OCI-LY3 (cell line): ENCODE measurements at regions not wholly inside any gene's neighbourhood (a gene's known extent, or its start where the extent isn't known, plus 50 kb on each side); places are given as distances from the start of the nearest gene placed in this dataset.

Experiments
- H2AFZ ChIP-seq: fragments of 200-600, 300-600 bp; shearing (Covaris generic); 2 replicates; pipeline ENCODE4 v1.6.0; 2014; ENCODE audit warnings: antibody characterized with exemption, low read depth, low read length
- H3K27ac ChIP-seq: fragments of 200-600, 300-600 bp; sonication (generic); 2 replicates; pipeline ENCODE4 v1.5.1; 2014; ENCODE audit warnings: mild to moderate bottlenecking, low read length, moderate library complexity, mixed read lengths
- H3K27me3 ChIP-seq: fragments of 200-600, 300-600 bp; sonication (generic); 2 replicates; pipeline ENCODE4 v1.6.1; 2014; ENCODE audit warnings: low read depth, low read length, mixed read lengths
- H3K36me3 ChIP-seq: fragments of 200-600, 300-600 bp; sonication (generic); replicated peaks from 2 replicates; pipeline ENCODE3; 2014; ENCODE audit warnings: low read depth, low read length, mixed read lengths
- H3K4me1 ChIP-seq: fragments of 300-600, 200-600 bp; sonication (generic); 2 replicates; pipeline ENCODE4 v1.6.1; 2014; ENCODE audit warnings: low read length, mixed read lengths
- H3K4me2 ChIP-seq: fragments of 200-600, 300-600 bp; sonication (generic); 2 replicates; pipeline ENCODE4 v1.6.1; 2014; ENCODE audit warnings: low read length, mixed read lengths
- H3K4me3 ChIP-seq: fragments of 300-600, 200-600 bp; sonication (generic); 2 replicates; pipeline ENCODE4 v1.5.1; 2014; ENCODE audit warnings: antibody characterized with exemption, mild to moderate bottlenecking, low read length, moderate library complexity
- H3K79me2 ChIP-seq: fragments of 300-600, 200-600 bp; shearing (Covaris generic); 2 replicates; pipeline ENCODE4 v1.6.1; 2014; ENCODE audit warnings: mild to moderate bottlenecking, low read length, mixed read lengths
- H3K9ac ChIP-seq: fragments of 300-600, 200-600 bp; shearing (Covaris generic); 2 replicates; pipeline ENCODE4 v1.6.0; 2014; ENCODE audit warnings: mild to moderate bottlenecking, low read length, moderate library complexity
- H3K9me3 ChIP-seq: fragments of 200-600, 300-600 bp; shearing (Covaris generic); 2 replicates; pipeline ENCODE4 v1.6.1; 2014; ENCODE audit warnings: low read length, mixed read lengths; ENCODE audit not compliant: insufficient read depth
- H4K20me1 ChIP-seq: fragments of 200-600, 300-600 bp; sonication (generic); 2 replicates; pipeline ENCODE4 v1.6.1; 2016; ENCODE audit warnings: low read length, mixed read lengths; ENCODE audit not compliant: insufficient read depth
- CTCF ChIP-seq: fragments of 200-600, 300-600 bp; sonication (generic); IDR thresholded peaks from 2 replicates; pipeline ENCODE4 v1.5.1; 2014; ENCODE audit warnings: antibody characterized with exemption, low read length, low read depth
- EZH2phosphoT487 ChIP-seq: fragments of 200-600 bp; shearing (Covaris generic); IDR thresholded peaks from 2 replicates; pipeline ENCODE4 v1.6.1; 2018; ENCODE audit warnings: antibody characterized with exemption, mixed run types, low read depth

GRCh38 chr6:14822679-14823078, 423.2 kb upstream of the JARID2 start:
- no peaks in the 10 kb centered on the region for H3K36me3 ChIP-seq
- no peaks in the 10 kb centered on the region for H4K20me1 ChIP-seq
- no peaks in the 10 kb centered on the region for H3K79me2 ChIP-seq
- H3K4me1 ChIP-seq, result peaks cover 7% of the 10 kb centered on the region
- TF ChIP-seq CTCF (no peak), EZH2phosphoT487 (no peak)
- H3K9me3 ChIP-seq, result no peaks in the 10 kb centered on the region
- peaks cover 4% of the 10 kb centered on the region; the same call in 1 of the 2 replicates for H3K27me3 ChIP-seq
- H3K4me2 ChIP-seq, result no peak overlapping the region
- H2AFZ ChIP-seq, result no peak overlapping the region
- no peak overlapping the region for H3K4me3 ChIP-seq
- no peak overlapping the region for H3K27ac ChIP-seq
- no peak overlapping the region for H3K9ac ChIP-seq

- no peak overlapping the region for H3K4me2 ChIP-seq
- peaks cover 4% of the 10 kb centered on the region; the same call in 1 of the 2 replicates for H3K27me3 ChIP-seq
- no peak overlapping the region for H3K27ac ChIP-seq
- H3K4me1 ChIP-seq, result peaks cover 7% of the 10 kb centered on the region
- H3K9ac ChIP-seq, result no peak overlapping the region
- no peaks in the 10 kb centered on the region for H3K36me3 ChIP-seq
- TF ChIP-seq CTCF, result no peak
- no peak for TF ChIP-seq EZH2phosphoT487
- no peak overlapping the region for H2AFZ ChIP-seq
- H3K4me3 ChIP-seq, result no peak overlapping the region
- H4K20me1 ChIP-seq, result no peaks in the 10 kb centered on the region
- H3K79me2 ChIP-seq, result no peaks in the 10 kb centered on the region
- no peaks in the 10 kb centered on the region for H3K9me3 ChIP-seq
Observed at GRCh38 chr6:14824060-14824459, 421.8 kb upstream of the JARID2 start.

- Histone ChIP-seq H3K27me3 (peaks cover 4% of the 10 kb centered on the region; the same call in 1 of the 2 replicates), H3K4me3 (no peak overlapping the region), H2AFZ (no peak overlapping the region), H3K36me3 (no peaks in the 10 kb centered on the region), H3K9ac (no peak overlapping the region), H3K27ac (no peak overlapping the region), H4K20me1 (no peaks in the 10 kb centered on the region), H3K4me2 (no peak overlapping the region), H3K9me3 (no peaks in the 10 kb centered on the region), H3K4me1 (peaks cover 7% of the 10 kb centered on the region), H3K79me2 (no peaks in the 10 kb centered on the region)
- TF ChIP-seq CTCF (no peak), EZH2phosphoT487 (no peak)
Observed at GRCh38 chr6:14824484-14825275, 421.2 kb upstream of the JARID2 start.

GRCh38 chr6:14826456-14826855, 419.4 kb upstream of the JARID2 start:
- Histone ChIP-seq H4K20me1 (no peaks in the 10 kb centered on the region), H3K36me3 (no peaks in the 10 kb centered on the region), H3K4me1 (no peaks in the 10 kb centered on the region), H3K27me3 (peaks cover 4% of the 10 kb centered on the region; the same call in 1 of the 2 replicates), H2AFZ (no peak overlapping the region), H3K9ac (no peak overlapping the region), H3K9me3 (no peaks in the 10 kb centered on the region), H3K4me2 (no peak overlapping the region), H3K27ac (no peak overlapping the region), H3K79me2 (no peaks in the 10 kb centered on the region), H3K4me3 (no peak overlapping the region)
- TF ChIP-seq EZH2phosphoT487 (no peak), CTCF (no peak)
